Endothelial cell of umbilical vein (primary cell): ENCODE measurements at regions not wholly inside any gene's neighbourhood (a gene's known extent, or its start where the extent isn't known, plus 50 kb on each side); places are given as distances from the start of the nearest gene placed in this dataset.
A peak's percentile ranks its signal among the peaks of the same experiment; 100 is the strongest.

Experiments used
- BruUV-seq: library from RNA; stranded (reverse); fragments of 400-500 nt; replicated peaks from 2 replicates; lab custom pipeline; 2021; lab: Mats Ljungman, UMichigan
- CTCF ChIA-PET: fragments of 300-600, 350-600 bp; sonication (Branson Sonifier 250); formaldehyde crosslinking; loops from one replicate; lab custom pipeline; 2021; ENCODE audit warnings: antibody characterized with exemption, inconsistent platforms; lab: Charles Lee
- POLR2A ChIA-PET: fragments of 300-600, 350-600 bp; sonication (Branson Sonifier 250); formaldehyde crosslinking; loops from one replicate; lab custom pipeline; 2021; ENCODE audit warnings: antibody characterized with exemption, inconsistent platforms; lab: Charles Lee
- DNase-seq: peaks from one replicate; pipeline ENCODE4 v3.0.0-alpha.2; 2011; ENCODE audit warnings: low read depth, low spot score
- FAIRE-seq: peaks from 2 replicates; lab custom pipeline; 2011; peaks lifted over from hg19 to GRCh38; lab: Jason Lieb, UNC
- H2AFZ ChIP-seq: 2 replicates; pipeline ENCODE4 v1.6.0; 2012; ENCODE audit warnings: low read depth, low read length, control low read depth, inconsistent platforms
- H3K27ac ChIP-seq: 2 replicates; pipeline ENCODE4 v1.5.1; 2011; ENCODE audit warnings: low read depth, mild to moderate bottlenecking, control low read depth, low read length, moderate library complexity; ENCODE audit not compliant: insufficient read depth
- H3K27me3 ChIP-seq, 2 experiments: 2 replicates each; pipeline versions ENCODE4 v1.6.0 to v1.6.1; 2011; ENCODE audit warnings: low read length in 2 of 2, mixed read lengths in 1 of 2; ENCODE audit not compliant: control insufficient read depth in 2 of 2, insufficient read depth in 2 of 2
- H3K36me3 ChIP-seq, 2 experiments: 2 replicates in 1 of 2; 3 replicates in 1 of 2; pipeline ENCODE4 v1.5.1; 2011; ENCODE audit warnings: low read length in 2 of 2, mild to moderate bottlenecking in 1 of 2, moderate library complexity in 1 of 2; ENCODE audit not compliant: control insufficient read depth in 2 of 2, insufficient read depth in 2 of 2; ENCODE audit errors: extremely low read depth in 1 of 2
- H3K4me1 ChIP-seq: 3 replicates; pipeline ENCODE4 v1.5.1; 2011; ENCODE audit warnings: mild to moderate bottlenecking, low read length; ENCODE audit not compliant: control insufficient read depth, insufficient read depth; ENCODE audit errors: extremely low read depth
- H3K4me2 ChIP-seq: 2 replicates; pipeline ENCODE4 v1.6.1; 2011; ENCODE audit warnings: low read length, control low read depth, mixed read lengths; ENCODE audit not compliant: insufficient read depth
- H3K4me3 ChIP-seq, 3 experiments: fragments of 200-600 bp in 1 of 3; sonication (generic), shearing (Covaris generic) in 1 of 3; replicated peaks in 1 of 3; 2 replicates each; pipeline ENCODE4 v1.5.1; 2011 to 2016; ENCODE audit warnings: control low read depth in 3 of 3, low read length in 3 of 3, mild to moderate bottlenecking in 2 of 3, inconsistent platforms in 1 of 3, low read depth in 1 of 3, moderate library complexity in 1 of 3; ENCODE audit not compliant: insufficient read depth in 1 of 3
- H3K79me2 ChIP-seq: 2 replicates; pipeline ENCODE4 v1.6.0; 2012; ENCODE audit warnings: low read length, inconsistent platforms; ENCODE audit not compliant: control insufficient read depth, insufficient read depth
- H3K9ac ChIP-seq: replicated peaks from 2 replicates; pipeline ENCODE3; 2011; ENCODE audit warnings: low read length, control low read depth; ENCODE audit not compliant: insufficient read depth; ENCODE audit errors: extremely low read depth
- H3K9me1 ChIP-seq: replicated peaks from 3 replicates; pipeline ENCODE4 v1.6.0; 2011; ENCODE audit warnings: mild to moderate bottlenecking, low read length; ENCODE audit not compliant: control insufficient read depth, insufficient read depth; ENCODE audit errors: extremely low read depth
- H3K9me3 ChIP-seq: replicated peaks from 2 replicates; pipeline ENCODE4 v1.5.1; 2012; ENCODE audit warnings: low read length, inconsistent platforms; ENCODE audit not compliant: control insufficient read depth, insufficient read depth
- H4K20me1 ChIP-seq: replicated peaks from 2 replicates; pipeline ENCODE3; 2011; ENCODE audit warnings: mild to moderate bottlenecking, low read length; ENCODE audit not compliant: control insufficient read depth, insufficient read depth; ENCODE audit errors: extremely low read depth
- CTCF ChIP-seq, 2 donors: IDR thresholded peaks; 1 replicate in 1 of 2; 2 replicates in 1 of 2; pipeline ENCODE4 v1.5.1; 2011; ENCODE audit warnings: low read length in 2 of 2, mild to moderate bottlenecking in 2 of 2, moderate library complexity in 2 of 2, control low read depth in 1 of 2, inconsistent platforms in 1 of 2, low read depth in 1 of 2; ENCODE audit not compliant: insufficient read depth in 1 of 2; ENCODE audit errors: extremely low read depth in 1 of 2
- EZH2 ChIP-seq: IDR thresholded peaks from 2 replicates; pipeline ENCODE4 v1.6.1; 2012; ENCODE audit warnings: borderline replicate concordance, low read depth, mild to moderate bottlenecking, moderate library complexity, low read length, inconsistent platforms; ENCODE audit not compliant: severe bottlenecking
- GATA2 ChIP-seq: IDR thresholded peaks from 2 replicates; pipeline ENCODE4 v1.7.0; 2011; ENCODE audit warnings: low read depth, mild to moderate bottlenecking, moderate library complexity, mixed read lengths, low read length; ENCODE audit not compliant: insufficient read length, insufficient read depth
- JUN ChIP-seq: IDR thresholded peaks from 2 replicates; pipeline ENCODE4 v1.6.1; 2011; ENCODE audit warnings: borderline replicate concordance, low read depth; ENCODE audit not compliant: insufficient read length, insufficient read depth
- MYC ChIP-seq: IDR thresholded peaks from one replicate; pipeline ENCODE4 v1.6.1; 2011; ENCODE audit warnings: mild to moderate bottlenecking, low read depth, low read length
- POLR2A ChIP-seq: IDR thresholded peaks from 2 replicates; pipeline ENCODE4 v1.6.1; 2012; ENCODE audit warnings: low read depth, mild to moderate bottlenecking, control low read depth, low read length
- POLR2AphosphoS5 ChIP-seq: IDR thresholded peaks from 2 replicates; pipeline ENCODE4 v1.6.1; 2012; ENCODE audit warnings: low read depth, mild to moderate bottlenecking, control low read depth, low read length, moderate library complexity; ENCODE audit not compliant: insufficient read depth
- dilution Hi-C: fragments of 300-500 bp; cut with MboI; formaldehyde crosslinking; loops from one replicate; pipeline ENCODE4 v1.15.0; 2019; ENCODE audit warnings: low sequenced_read_pairs; ENCODE audit not compliant: extremely low pct_ligation_motif_present
- intact Hi-C: fragments of 100-400 bp; cut with micrococcal nuclease; formaldehyde crosslinking; loops from one replicate; pipeline ENCODE4 v1.10.0; 2022
- TF ChIP-seq, protein P1 (sequence below): IDR thresholded peaks from 2 replicates; pipeline ENCODE4 v1.6.1; 2011; ENCODE audit not compliant: insufficient read depth, insufficient read length

DNA sequence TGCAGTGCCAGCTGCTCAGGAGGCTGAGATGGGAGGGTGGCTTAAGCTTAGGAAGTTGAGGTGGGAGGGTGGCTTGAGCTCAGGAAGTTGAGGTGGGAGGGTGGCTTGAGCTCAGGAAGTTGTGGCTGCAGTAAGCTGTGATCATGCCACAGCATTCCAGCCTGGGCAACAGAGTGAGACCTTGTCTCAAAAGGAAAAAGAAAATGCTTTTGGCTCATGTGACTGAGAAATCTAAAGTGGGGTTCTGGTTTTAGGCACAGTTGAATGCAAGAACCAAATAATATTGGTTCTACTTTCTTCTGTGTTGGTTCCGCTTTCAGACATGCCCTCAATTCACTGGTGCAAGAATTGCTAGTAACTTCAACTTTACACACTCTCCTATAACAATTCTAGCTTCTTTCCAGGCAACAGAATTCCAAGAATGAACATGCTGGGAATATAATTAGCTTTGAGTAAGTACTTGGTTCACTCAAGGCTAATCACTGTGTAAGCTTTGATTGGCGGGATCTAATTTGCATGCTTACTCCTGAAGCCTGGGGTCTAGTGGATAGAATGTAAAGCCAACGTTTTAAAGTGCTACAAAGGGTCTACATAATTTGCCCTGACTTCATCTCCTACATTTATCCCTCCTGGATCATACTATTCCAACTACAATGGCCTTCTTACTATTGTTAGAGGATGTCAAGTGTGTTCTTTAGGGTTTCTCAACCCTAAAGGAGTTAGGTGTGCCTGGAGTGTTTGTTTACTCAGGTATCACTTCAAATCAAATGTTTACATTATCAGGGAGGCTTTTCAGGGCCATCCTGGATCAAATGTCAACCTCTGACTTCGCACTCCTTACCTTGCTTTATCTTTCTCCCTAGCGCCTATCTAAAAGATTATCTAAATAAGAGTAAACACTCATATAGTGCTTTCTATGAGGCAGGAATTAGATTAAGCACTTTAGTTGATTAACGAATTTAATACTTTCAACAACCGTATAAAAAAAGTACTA lies 115.1 kb downstream of the SLC16A1 start:
- Histone ChIP-seq H3K9me1 (no peaks in the 10 kb centered on the region), H2AFZ (no peak overlapping the region), H3K27me3 (no peaks in the 10 kb centered on the region), H3K4me1 (peaks cover 16% of the 10 kb centered on the region), H3K9me3 (no peaks in the 10 kb centered on the region), H3K27ac (no peak overlapping the region), H3K36me3 (no peaks in the 10 kb centered on the region), H3K4me2 (peak overlapping the region; percentile 61), H4K20me1 (no peaks in the 10 kb centered on the region), H3K4me3 (no peak overlapping the region), H3K9ac (no peak overlapping the region), H3K79me2 (no peaks in the 10 kb centered on the region)
- FAIRE-seq (peak; percentile 84), DNase-seq (peak; percentile 37)
- ChIA-PET CTCF (interaction anchor here (0.7 to 1.8 kb wide), 7 partner anchors 9 to 424 kb away, joined by 3 to 4 read pairs (median 4); no protein-coding TSS in a partner anchor), POLR2A (interaction anchor here (0.7 to 1.5 kb wide), 3 partner anchors 115 to 136 kb away, joined by 3 to 4 read pairs (median 4); partner anchors contain the start of gene SLC16A1)
- no TSS peak for BruUV-seq
- intact Hi-C loops: no loop called here
- dilution Hi-C loops: no loop called here
- TF ChIP-seq POLR2AphosphoS5 (peak; percentile 56), MYC (peak; percentile 42), EZH2 (no peak)

DNA sequence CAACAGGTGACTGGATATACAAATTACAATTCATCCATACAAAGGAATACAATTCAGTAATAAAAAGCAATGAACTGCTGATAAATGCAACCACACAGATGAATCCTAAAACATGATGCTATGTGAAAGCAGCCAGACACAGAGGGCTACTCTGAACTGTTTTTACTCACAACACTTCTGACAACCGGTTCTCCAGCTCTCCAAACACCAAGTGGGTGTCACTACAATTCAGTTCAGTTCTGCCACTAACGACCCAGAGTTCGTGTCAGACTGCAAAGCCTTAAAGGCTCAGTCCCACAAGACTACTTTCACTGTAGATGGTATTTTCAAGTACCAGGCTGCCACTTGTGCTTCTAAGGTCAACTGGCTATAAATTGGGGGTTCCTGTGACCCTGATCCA lies 119.4 kb downstream of the SLC16A1 start:
- H4K20me1 ChIP-seq: no peaks in the 10 kb centered on the region
- H3K4me2 ChIP-seq: no peak overlapping the region
- CTCF ChIA-PET: interaction anchor here (1.1 to 1.8 kb wide), 3 partner anchors 13 to 28 kb away, joined by 3 to 6 read pairs (median 5); no protein-coding TSS in a partner anchor
- H3K9me3 ChIP-seq: no peaks in the 10 kb centered on the region
- no peak overlapping the region for H2AFZ ChIP-seq
- H3K36me3 ChIP-seq: no peaks in the 10 kb centered on the region
- intact Hi-C loops: no loop called here
- BruUV-seq: no TSS peak
- H3K9me1 ChIP-seq: no peaks in the 10 kb centered on the region
- POLR2A ChIA-PET: no interaction called here
- no peak overlapping the region for H3K4me3 ChIP-seq
- TF ChIP-seq POLR2A: no peak
- TF ChIP-seq GATA2: no peak
- TF ChIP-seq MYC: no peak
- TF ChIP-seq, protein P1, sequence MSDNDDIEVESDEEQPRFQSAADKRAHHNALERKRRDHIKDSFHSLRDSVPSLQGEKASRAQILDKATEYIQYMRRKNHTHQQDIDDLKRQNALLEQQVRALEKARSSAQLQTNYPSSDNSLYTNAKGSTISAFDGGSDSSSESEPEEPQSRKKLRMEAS: no peak
- no peak for TF ChIP-seq CTCF (IDR thresholded peaks at IDR 0.05; ENCODE audit: extremely low read depth in 1 of 2, insufficient read depth in 1 of 2, low read depth in 1 of 2, low read length in 2 of 2)
- no peak for TF ChIP-seq JUN
- no peaks in the 10 kb centered on the region for H3K79me2 ChIP-seq
- dilution Hi-C loops: no loop called here
- H3K27ac ChIP-seq: no peak overlapping the region
- peaks cover 16% of the 10 kb centered on the region for H3K4me1 ChIP-seq
- DNase-seq (no peak), FAIRE-seq (peak; percentile 28)
- H3K9ac ChIP-seq: no peak overlapping the region
- H3K27me3 ChIP-seq: no peaks in the 10 kb centered on the region
